BE2C (cell line): ENCODE measurements at regions not wholly inside any gene's neighbourhood (a gene's known extent, or its start where the extent isn't known, plus 50 kb on each side); places are given as distances from the start of the nearest gene placed in this dataset.

Experiments used
- DNase-seq: peaks from one replicate; pipeline ENCODE4 v3.0.0-alpha.2; 2020
- H3K27me3 ChIP-seq: fragments of 250-450 bp; sonication (Bioruptor Pico); 2 replicates; pipeline ENCODE4 v1.5.1; 2020; ENCODE audit warnings: mild to moderate bottlenecking
- H3K36me3 ChIP-seq: fragments of 250-450 bp; sonication (Bioruptor Pico); 2 replicates; pipeline ENCODE4 v1.5.1; 2020; ENCODE audit warnings: mild to moderate bottlenecking
- H3K4me1 ChIP-seq: fragments of 250-450 bp; sonication (Bioruptor Pico); 2 replicates; pipeline ENCODE4 v1.5.1; 2020
- H3K4me3 ChIP-seq: 2 replicates; pipeline ENCODE4 v1.5.1; 2011; ENCODE audit warnings: low read depth, low read length
- H3K9me3 ChIP-seq: fragments of 250-450 bp; sonication (Bioruptor Pico); 2 replicates; pipeline ENCODE4 v1.5.1; 2020
- CTCF ChIP-seq: IDR thresholded peaks from 2 replicates; pipeline ENCODE4 v1.5.1; 2012; ENCODE audit warnings: mild to moderate bottlenecking, low read depth, low read length

DNA sequence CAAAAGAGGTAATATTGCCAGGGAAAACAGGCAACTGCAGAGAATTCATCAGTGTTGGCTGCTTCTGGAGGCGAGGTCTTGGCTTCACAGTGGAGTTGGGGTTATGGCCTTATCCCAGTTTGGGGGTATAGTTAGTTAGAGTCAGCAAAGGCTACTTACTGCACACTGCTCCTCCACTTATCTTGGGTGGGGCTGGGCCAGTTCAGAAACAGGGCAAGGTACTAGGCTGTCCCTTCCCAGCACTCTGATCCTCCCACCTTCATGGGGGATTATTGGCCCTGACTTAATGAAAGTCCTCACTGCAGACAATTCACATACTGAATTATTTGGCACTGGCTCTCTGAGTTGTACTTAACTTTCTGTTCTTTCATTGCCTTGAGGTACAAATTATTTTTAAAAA is 189.6 kb downstream of the NRIP1 start:
- TF ChIP-seq CTCF: no peak
- no peaks in the 10 kb centered on the region for H3K9me3 ChIP-seq
- H3K36me3 ChIP-seq: no peaks in the 10 kb centered on the region
- peaks cover 6% of the 10 kb centered on the region for H3K4me1 ChIP-seq
- no peaks in the 10 kb centered on the region for H3K27me3 ChIP-seq
- H3K4me3 ChIP-seq: no peak overlapping the region
- DNase-seq: no peak

- Histone ChIP-seq H3K9me3 (no peaks in the 10 kb centered on the region), H3K36me3 (no peaks in the 10 kb centered on the region), H3K27me3 (no peaks in the 10 kb centered on the region), H3K4me3 (no peak overlapping the region), H3K4me1 (peaks cover 11% of the 10 kb centered on the region)
- no peak for DNase-seq
- TF ChIP-seq CTCF: no peak
Measured at GRCh38 chr21:14874379-14874778, 190.4 kb downstream of the NRIP1 start.

DNA sequence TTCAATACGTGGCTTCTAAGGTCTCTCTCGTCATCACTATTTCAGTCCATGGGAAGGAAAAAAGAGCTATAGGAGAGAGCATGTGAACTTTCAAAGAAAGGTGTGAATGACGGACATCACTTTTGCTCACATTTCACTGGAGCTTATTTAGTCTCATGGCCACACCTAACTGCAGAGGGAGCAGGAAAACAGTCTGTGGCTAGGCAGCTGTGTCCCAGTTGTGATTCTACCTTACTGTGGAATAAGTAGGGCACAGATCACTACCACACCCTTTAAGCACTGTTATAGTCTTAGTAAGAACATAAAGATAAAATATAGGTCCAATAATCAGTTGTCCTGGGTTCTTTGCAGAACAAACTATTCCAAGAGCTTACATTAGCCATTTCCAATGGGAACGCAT is 192.9 kb downstream of the NRIP1 start:
- Histone ChIP-seq H3K9me3 (no peaks in the 10 kb centered on the region), H3K4me1 (peaks cover 11% of the 10 kb centered on the region), H3K36me3 (no peaks in the 10 kb centered on the region), H3K4me3 (no peak overlapping the region), H3K27me3 (no peaks in the 10 kb centered on the region)
- DNase-seq: no peak
- TF ChIP-seq CTCF: no peak

DNA sequence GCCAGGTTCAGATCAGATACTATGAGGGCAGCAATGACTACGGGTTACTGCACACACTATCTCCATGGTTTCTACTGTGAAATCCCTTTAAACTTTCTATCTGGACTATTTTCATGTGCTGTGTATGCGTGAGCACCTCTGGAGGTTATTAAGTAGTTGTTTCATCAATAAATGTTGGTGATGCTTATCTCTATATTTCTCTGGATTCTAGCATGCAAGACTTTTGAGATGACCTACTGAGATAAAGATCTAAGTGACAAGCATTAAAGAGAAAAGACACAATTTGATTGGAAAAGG is 194.0 kb downstream of the NRIP1 start:
- TF ChIP-seq CTCF: no peak
- Histone ChIP-seq H3K27me3 (no peaks in the 10 kb centered on the region), H3K4me3 (no peak overlapping the region), H3K36me3 (no peaks in the 10 kb centered on the region), H3K9me3 (no peaks in the 10 kb centered on the region), H3K4me1 (peaks cover 16% of the 10 kb centered on the region)
- DNase-seq: no peak

DNA sequence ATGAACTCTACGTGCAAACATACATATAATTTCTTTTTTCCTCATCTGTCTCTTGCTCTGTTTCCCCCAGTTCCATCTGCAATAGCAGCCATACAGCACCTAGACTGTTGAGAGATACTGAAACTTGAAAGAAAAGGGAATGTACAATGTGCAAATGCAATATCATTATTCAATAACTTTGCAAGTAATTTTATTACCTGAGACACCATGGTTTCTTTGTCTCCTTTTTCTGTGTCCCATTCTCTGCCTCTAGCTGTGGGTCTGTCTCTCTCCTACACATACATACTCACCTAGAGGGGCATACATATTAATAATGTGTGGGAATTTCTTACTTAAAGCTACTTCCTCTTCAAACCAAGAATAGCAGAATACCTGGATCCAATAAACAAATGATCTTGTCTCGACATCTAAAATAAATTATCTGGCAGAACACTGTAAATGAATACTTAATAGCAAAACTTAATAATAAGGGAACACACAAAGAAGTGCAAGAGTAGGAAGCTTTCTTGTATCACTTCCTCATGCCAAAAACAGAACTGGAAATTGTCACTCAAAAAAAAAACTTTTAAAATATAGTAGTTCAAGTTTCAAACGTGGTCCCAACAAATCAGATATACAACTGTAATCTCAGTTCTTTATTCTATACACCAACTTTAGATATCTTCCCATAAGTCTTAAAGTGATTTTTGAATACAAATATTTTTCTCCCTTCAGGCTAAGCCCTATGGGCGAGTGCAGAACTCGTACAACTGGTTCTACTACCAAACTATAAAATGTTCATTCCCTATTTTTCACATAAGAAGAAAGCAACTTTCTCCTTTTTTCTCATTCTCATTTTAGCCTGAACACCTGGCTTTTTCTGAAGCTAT is 194.6 kb downstream of the NRIP1 start:
- DNase-seq: no peak
- peaks cover 16% of the 10 kb centered on the region for H3K4me1 ChIP-seq
- no peaks in the 10 kb centered on the region for H3K27me3 ChIP-seq
- TF ChIP-seq CTCF: no peak
- H3K4me3 ChIP-seq: no peak overlapping the region
- no peaks in the 10 kb centered on the region for H3K36me3 ChIP-seq
- H3K9me3 ChIP-seq: no peaks in the 10 kb centered on the region

DNA sequence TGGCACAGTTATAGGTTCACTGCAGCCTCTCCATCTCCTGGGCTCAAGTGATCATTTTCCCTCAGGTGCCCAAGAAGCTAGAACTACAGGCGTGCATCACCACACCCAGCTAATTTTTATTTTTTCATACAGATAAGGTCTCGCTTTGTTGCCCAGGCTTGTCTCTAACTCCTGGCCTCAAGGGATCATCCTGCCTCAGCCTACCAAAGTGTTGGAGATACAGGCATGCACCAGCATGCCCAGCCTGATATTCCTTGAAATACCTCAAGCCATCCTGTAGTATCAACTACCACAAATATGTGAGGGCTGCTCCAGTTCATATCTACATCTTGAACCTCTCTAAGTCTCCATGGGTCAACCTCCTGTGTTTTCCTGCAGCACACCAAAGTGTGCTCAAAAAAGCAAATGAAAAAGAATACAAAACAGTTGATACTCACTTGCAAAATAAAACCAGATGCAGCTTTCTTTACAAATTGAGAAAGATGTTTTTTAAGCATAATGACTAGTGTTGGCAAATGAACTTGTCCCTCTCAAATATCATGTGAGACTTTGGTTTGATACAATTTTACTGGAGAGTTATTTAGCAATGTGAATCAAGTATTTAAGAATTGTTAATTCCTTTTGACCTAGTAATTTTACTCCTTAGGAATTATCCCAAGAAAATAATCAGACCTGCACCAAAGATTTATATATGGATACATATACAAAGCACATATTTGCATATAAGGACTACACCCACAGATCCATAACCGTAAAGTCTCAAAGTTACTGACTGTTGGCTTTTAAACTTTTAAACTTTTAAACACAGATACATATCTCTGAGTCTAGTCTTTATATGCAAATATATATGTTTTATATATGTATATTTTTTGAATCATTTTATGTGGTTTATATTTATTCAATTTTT is 197.7 kb downstream of the NRIP1 start:
- Histone ChIP-seq H3K9me3 (no peaks in the 10 kb centered on the region), H3K36me3 (no peaks in the 10 kb centered on the region), H3K27me3 (no peaks in the 10 kb centered on the region), H3K4me3 (no peak overlapping the region), H3K4me1 (peaks cover 19% of the 10 kb centered on the region)
- no peak for TF ChIP-seq CTCF
- no peak for DNase-seq
